Testis (tissue), 2 donors: ENCODE measurements at regions not wholly inside any gene's neighbourhood (a gene's known extent, or its start where the extent isn't known, plus 50 kb on each side); places are given as distances from the start of the nearest gene placed in this dataset.

ENCODE experiments used
- CTCF ChIP-seq, 3 experiments: fragments of 450-650 bp in 2 of 3; fragments of 200-600 bp in 1 of 3; sonication (generic) in 1 of 3; IDR thresholded peaks; one replicate each; pipeline ENCODE4 v1.5.1; 2016 to 2019; ENCODE audit warnings: antibody characterized with exemption in 3 of 3, mild to moderate bottlenecking in 2 of 3, moderate library complexity in 1 of 3
- POLR2A ChIP-seq: fragments of 450-650 bp; IDR thresholded peaks from one replicate; pipeline ENCODE4 v1.6.1; 2017; ENCODE audit warnings: antibody characterized with exemption, mild to moderate bottlenecking, moderate library complexity

- TF ChIP-seq CTCF (IDR thresholded peaks at IDR 0.05) (no peak), POLR2A (no peak)
Measured at GRCh38 chr2:196338440-196338839, 167.1 kb upstream of the STK17B start.
